ENCODE measurements at regions not wholly inside any gene's neighbourhood (a gene's known extent, or its start where the extent isn't known, plus 50 kb on each side); places are given as distances from the start of the nearest gene placed in this dataset.

DNA sequence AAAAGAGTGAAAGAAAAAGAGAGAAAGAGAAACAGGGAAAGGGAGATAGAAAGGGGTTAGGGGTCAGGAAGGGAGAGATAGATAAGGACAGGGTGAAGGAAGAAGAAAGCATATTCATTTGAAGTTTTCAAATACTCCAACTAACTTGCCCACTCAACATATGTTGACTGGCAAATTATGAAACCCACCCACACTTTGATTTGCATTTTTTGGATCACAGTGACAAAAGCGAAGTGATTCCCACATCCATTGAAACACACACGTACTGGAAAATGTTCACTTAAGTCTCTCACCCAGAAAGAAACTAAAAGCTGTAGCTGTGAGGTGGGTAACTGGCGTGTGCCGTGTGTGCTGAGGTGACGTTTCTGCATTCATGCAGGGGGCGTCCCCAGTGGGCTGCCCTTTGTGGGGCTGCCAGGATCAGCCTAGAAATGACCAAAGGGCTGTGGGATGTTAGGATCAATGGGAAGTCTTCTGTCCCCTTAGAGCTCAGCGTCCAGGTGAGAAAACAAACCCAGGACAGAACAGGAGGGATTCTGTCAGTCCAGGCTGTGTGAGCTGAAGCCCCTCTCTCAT is 134.9 kb upstream of the ADARB2 start:
- Mint-ChIP-seq H3K4me1 (peaks cover 4% of the 10 kb centered on the region), H3K36me3 (no peaks in the 10 kb centered on the region), H3K4me3 (no peak overlapping the region), H3K9me3 (peaks cover 6% of the 10 kb centered on the region), H3K27ac (no peak overlapping the region), H3K27me3 (ENCODE audit: insufficient read depth, low read depth) (peaks cover 8% of the 10 kb centered on the region)
- Histone ChIP-seq H3K9me3 (ENCODE audit: low read depth) (no peaks in the 10 kb centered on the region), H3K9ac (no peak overlapping the region), H3K27ac (no peak overlapping the region), H3K4me3 (no peak overlapping the region), H3F3A (ENCODE audit: low read depth) (no peaks in the 10 kb centered on the region), H3K27me3 (no peaks in the 10 kb centered on the region), H3K4me1 (no peaks in the 10 kb centered on the region), H2AFZ (replicated peaks) (no peak overlapping the region), H3K4me2 (no peak overlapping the region), H3K36me3 (no peaks in the 10 kb centered on the region), H3K79me2 (ENCODE audit: low read depth) (no peaks in the 10 kb centered on the region), H4K20me1 (ENCODE audit: low read depth) (no peaks in the 10 kb centered on the region)
- no peak for DNase-seq (ENCODE audit: low spot score)
- TF ChIP-seq CTCF (IDR thresholded peaks at IDR 0.05) (no peak), EZH2phosphoT487 (IDR thresholded peaks at IDR 0.05) (no peak), EZH2 (IDR thresholded peaks at IDR 0.05) (no peak)

DNA sequence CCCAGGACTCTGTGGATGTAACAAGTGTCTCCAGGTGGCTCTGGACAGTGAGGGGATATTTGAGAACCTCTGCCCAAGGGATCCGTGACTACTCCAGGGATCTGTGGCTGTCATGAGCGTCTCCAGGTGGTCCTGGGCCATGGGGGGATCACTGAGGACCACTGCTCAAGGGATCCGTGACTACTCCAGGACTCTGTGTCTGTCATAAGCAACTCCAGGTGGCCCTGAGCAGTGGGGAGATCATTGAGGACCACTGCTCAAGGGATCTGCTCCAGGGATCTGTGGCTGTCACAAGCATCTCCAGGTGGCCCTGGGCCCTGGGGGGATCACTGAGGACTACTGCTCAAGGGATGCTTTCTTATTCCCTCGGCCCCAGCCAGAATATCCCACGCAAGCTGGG is 133.2 kb upstream of the ADARB2 start:
- H2AFZ ChIP-seq (replicated peaks): no peak overlapping the region
- H3F3A ChIP-seq (ENCODE audit: low read depth): no peaks in the 10 kb centered on the region
- H3K4me2 ChIP-seq: no peak overlapping the region
- TF ChIP-seq EZH2phosphoT487 (IDR thresholded peaks at IDR 0.05) (no peak), EZH2 (IDR thresholded peaks at IDR 0.05) (no peak), CTCF (IDR thresholded peaks at IDR 0.05) (no peak)
- no peaks in the 10 kb centered on the region for H4K20me1 ChIP-seq (ENCODE audit: low read depth)
- Mint-ChIP-seq H3K36me3 (no peaks in the 10 kb centered on the region), H3K4me1 (peaks cover 4% of the 10 kb centered on the region), H3K4me3 (no peak overlapping the region), H3K9me3 (peaks cover 6% of the 10 kb centered on the region), H3K27me3 (ENCODE audit: insufficient read depth, low read depth) (peaks cover 6% of the 10 kb centered on the region), H3K27ac (peak overlapping the region; percentile 80)
- no peaks in the 10 kb centered on the region for H3K9me3 ChIP-seq (ENCODE audit: low read depth)
- H3K4me1 ChIP-seq: no peaks in the 10 kb centered on the region
- no peak for DNase-seq (ENCODE audit: low spot score)
- no peaks in the 10 kb centered on the region for H3K36me3 ChIP-seq
- no peaks in the 10 kb centered on the region for H3K79me2 ChIP-seq (ENCODE audit: low read depth)
- no peak overlapping the region for H3K4me3 ChIP-seq
- H3K27ac ChIP-seq: no peak overlapping the region
- H3K27me3 ChIP-seq: no peaks in the 10 kb centered on the region
- H3K9ac ChIP-seq: no peak overlapping the region

DNA sequence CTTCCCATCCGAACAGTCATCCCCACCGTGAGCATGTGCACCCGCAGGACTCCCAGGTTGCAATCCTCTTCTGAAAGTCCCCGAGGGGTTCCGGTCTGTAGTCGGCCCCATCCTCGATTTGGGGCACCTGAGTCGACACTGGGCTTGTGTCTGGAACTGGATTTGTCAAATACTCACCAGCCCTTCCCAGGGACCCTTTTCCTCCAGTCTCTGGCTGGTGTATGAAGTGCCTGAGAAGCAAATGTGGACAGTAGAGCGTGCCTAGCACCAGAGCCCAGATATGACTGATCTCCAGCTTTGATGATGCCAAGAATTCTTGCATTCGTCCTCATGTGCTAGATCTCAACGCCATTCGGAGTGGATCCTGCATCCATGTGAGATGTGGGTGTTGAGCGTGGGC is 132.5 kb upstream of the ADARB2 start:
- Mint-ChIP-seq H3K27ac (no peak overlapping the region), H3K4me1 (peaks cover 4% of the 10 kb centered on the region), H3K4me3 (no peak overlapping the region), H3K27me3 (ENCODE audit: insufficient read depth, low read depth) (peaks cover 6% of the 10 kb centered on the region), H3K36me3 (no peaks in the 10 kb centered on the region), H3K9me3 (peaks cover 4% of the 10 kb centered on the region)
- H4K20me1 ChIP-seq (ENCODE audit: low read depth): no peaks in the 10 kb centered on the region
- H3K9me3 ChIP-seq (ENCODE audit: low read depth): no peaks in the 10 kb centered on the region
- H3K4me3 ChIP-seq: no peak overlapping the region
- H3K9ac ChIP-seq: no peak overlapping the region
- no peaks in the 10 kb centered on the region for H3K4me1 ChIP-seq
- no peak overlapping the region for H2AFZ ChIP-seq (replicated peaks)
- no peaks in the 10 kb centered on the region for H3K36me3 ChIP-seq
- no peak overlapping the region for H3K27ac ChIP-seq
- no peak for DNase-seq (ENCODE audit: low spot score)
- H3K27me3 ChIP-seq: no peaks in the 10 kb centered on the region
- H3K4me2 ChIP-seq: no peak overlapping the region
- no peaks in the 10 kb centered on the region for H3F3A ChIP-seq (ENCODE audit: low read depth)
- TF ChIP-seq EZH2phosphoT487 (IDR thresholded peaks at IDR 0.05) (no peak), EZH2 (IDR thresholded peaks at IDR 0.05) (no peak), CTCF (IDR thresholded peaks at IDR 0.05) (no peak)
- H3K79me2 ChIP-seq (ENCODE audit: low read depth): no peaks in the 10 kb centered on the region
